BLaER1 (cell line): ENCODE measurements at regions not wholly inside any gene's neighbourhood (a gene's known extent, or its start where the extent isn't known, plus 50 kb on each side); places are given as distances from the start of the nearest gene placed in this dataset.

Source experiments
- H3K27ac ChIP-seq: shearing (Covaris generic); formaldehyde crosslinking; 2 replicates; pipeline ENCODE4 v1.8.1; 2022
- H3K27me3 ChIP-seq: shearing (Covaris generic); formaldehyde crosslinking; 2 replicates; pipeline ENCODE4 v1.8.1; 2022
- H3K36me3 ChIP-seq: shearing (Covaris generic); formaldehyde crosslinking; 2 replicates; pipeline ENCODE4 v1.8.1; 2022
- H3K4me1 ChIP-seq: shearing (Covaris generic); formaldehyde crosslinking; 2 replicates; pipeline ENCODE4 v1.8.1; 2022
- H3K4me2 ChIP-seq: shearing (Covaris generic); formaldehyde crosslinking; 2 replicates; pipeline ENCODE4 v1.8.1; 2022
- H3K4me3 ChIP-seq: shearing (Covaris generic); formaldehyde crosslinking; 2 replicates; pipeline ENCODE4 v1.8.1; 2022
- H3K9ac ChIP-seq: shearing (Covaris generic); formaldehyde crosslinking; 2 replicates; pipeline ENCODE4 v1.8.1; 2022
- H3K9me3 ChIP-seq: shearing (Covaris generic); formaldehyde crosslinking; 2 replicates; pipeline ENCODE4 v1.8.1; 2022
- H4K20me1 ChIP-seq: shearing (Covaris generic); formaldehyde crosslinking; 2 replicates; pipeline ENCODE4 v1.8.1; 2022
- Cebpa-rat ChIP-seq: shearing (Covaris generic); IDR thresholded peaks from 2 replicates; pipeline ENCODE4 v1.8.1; 2022

DNA sequence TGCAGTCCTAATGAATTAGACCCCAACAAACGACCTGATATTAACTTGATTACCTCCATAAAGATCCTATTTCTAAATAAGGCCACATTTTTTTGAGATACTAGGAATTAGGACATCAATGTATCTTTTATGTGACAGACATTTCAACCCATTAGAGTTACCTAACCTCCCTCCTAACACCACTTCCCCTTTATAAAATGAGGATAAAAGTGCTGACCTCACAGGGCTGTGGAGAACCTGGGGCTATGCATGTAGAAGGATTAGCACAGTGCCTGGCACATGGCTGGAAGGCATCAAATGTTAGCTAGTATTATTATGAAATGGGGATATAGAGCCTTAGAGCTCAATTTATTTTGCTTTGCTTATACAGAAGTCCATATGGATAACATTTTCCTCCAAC, 53.5 kb upstream of the LRRN1 start:
- H4K20me1 ChIP-seq: no peaks in the 10 kb centered on the region
- H3K4me1 ChIP-seq: no peaks in the 10 kb centered on the region
- H3K4me2 ChIP-seq: no peak overlapping the region
- TF ChIP-seq Cebpa-rat: no peak
- H3K9ac ChIP-seq: no peak overlapping the region
- no peak overlapping the region for H3K27ac ChIP-seq
- no peaks in the 10 kb centered on the region for H3K27me3 ChIP-seq
- H3K9me3 ChIP-seq: no peaks in the 10 kb centered on the region
- no peaks in the 10 kb centered on the region for H3K36me3 ChIP-seq
- H3K4me3 ChIP-seq: no peak overlapping the region

DNA sequence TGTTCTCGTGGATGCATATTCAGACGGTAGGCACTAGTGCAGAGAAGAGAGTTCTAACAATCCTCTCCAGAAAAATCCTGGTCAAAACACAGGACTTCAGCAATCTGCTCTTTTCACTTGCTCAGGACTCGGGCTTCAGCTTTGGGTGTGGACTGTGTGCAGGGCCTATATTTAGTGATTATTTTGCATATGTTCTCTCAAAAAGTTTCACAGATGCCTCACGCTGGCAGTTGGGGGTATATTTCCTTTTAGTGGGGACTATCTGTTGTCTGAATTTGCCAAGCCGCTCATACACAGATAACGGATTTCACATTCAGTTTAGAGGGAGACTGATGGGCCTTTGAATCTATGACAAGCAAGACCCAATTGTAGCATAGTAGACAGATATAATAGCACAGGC, 54.4 kb upstream of the LRRN1 start:
- Histone ChIP-seq H3K4me2 (no peak overlapping the region), H3K4me1 (no peaks in the 10 kb centered on the region), H3K9ac (no peak overlapping the region), H3K36me3 (no peaks in the 10 kb centered on the region), H4K20me1 (no peaks in the 10 kb centered on the region), H3K9me3 (no peaks in the 10 kb centered on the region), H3K27me3 (no peaks in the 10 kb centered on the region), H3K4me3 (no peak overlapping the region), H3K27ac (no peak overlapping the region)
- no peak for TF ChIP-seq Cebpa-rat

DNA sequence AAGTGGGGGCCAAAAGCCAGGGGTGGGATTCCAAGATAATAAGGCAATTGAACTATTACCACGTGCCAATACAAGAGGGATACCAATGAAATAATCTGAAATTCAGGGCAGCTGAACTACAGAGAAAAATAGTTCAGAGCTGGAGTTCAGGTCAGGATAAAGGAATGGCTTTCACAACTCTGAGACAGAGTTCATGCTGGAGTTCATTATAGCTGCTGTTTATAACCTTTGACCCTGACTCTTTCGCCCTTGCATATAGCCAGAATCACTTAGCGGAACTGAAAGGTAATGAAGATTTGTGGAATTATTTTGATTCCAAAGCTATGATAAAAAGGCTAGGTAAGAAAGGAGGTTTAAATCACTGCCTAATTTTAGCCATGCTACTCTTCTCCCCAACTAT, 55.5 kb upstream of the LRRN1 start:
- TF ChIP-seq Cebpa-rat: no peak
- H3K27ac ChIP-seq: no peak overlapping the region
- H3K27me3 ChIP-seq: no peaks in the 10 kb centered on the region
- H3K4me3 ChIP-seq: no peak overlapping the region
- no peak overlapping the region for H3K9ac ChIP-seq
- H3K4me2 ChIP-seq: no peak overlapping the region
- no peaks in the 10 kb centered on the region for H3K9me3 ChIP-seq
- no peaks in the 10 kb centered on the region for H3K4me1 ChIP-seq
- H4K20me1 ChIP-seq: no peaks in the 10 kb centered on the region
- H3K36me3 ChIP-seq: no peaks in the 10 kb centered on the region

DNA sequence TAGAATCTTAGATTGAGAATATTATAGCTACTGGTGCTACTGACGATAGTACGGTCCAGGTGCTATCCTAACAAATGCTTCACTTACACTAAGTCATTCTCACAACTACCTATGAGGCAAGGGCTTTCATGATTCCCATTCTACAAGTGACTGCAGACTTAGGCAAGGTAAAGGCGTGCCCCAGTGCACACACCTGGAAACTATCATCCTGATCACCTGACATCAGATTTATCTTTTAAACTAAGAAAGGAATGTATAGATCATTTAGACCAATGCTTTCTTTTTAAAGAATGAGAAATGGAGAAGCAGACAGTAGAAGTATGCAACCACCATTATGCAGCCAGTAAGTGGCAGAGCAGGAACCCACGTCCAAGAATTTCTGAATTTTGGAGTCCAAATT, 59.2 kb upstream of the LRRN1 start:
- Histone ChIP-seq H3K4me1 (no peaks in the 10 kb centered on the region), H3K9me3 (no peaks in the 10 kb centered on the region), H3K27ac (no peak overlapping the region), H3K9ac (no peak overlapping the region), H3K36me3 (no peaks in the 10 kb centered on the region), H4K20me1 (no peaks in the 10 kb centered on the region), H3K4me2 (no peak overlapping the region), H3K4me3 (no peak overlapping the region), H3K27me3 (no peaks in the 10 kb centered on the region)
- no peak for TF ChIP-seq Cebpa-rat

DNA sequence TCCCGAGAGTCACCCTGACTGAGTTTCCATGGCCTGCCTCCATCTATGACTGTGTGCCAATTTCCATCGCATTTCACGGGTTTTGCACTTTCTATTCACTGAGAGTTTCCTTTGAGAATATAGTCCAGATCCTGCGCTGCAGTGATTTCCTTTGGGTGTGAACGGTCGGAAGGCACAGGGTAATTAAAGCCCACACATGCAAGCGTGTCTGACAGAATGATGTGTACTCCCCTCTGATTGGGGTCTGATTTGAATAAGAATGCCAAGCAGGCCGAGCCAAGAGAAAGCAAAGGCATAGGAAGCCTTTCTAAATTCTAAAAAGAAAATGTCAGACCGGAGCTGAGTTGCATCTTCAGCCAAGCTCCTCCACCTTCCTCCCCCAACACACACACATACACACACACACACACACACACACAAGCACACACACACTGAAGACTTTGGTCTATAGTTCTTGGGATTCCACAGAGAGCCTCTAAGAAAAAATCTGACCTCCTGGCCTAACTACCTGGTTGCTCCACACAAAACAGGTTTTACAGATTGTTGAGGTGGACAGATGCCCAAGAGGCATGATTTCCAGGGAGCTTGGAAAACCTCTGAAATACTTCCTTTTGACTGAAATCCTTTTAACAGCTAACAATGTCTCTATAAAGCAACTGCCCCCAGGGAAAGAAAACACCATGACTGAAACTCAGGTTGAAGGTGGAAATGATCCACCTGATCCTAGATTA, 59.7 kb upstream of the LRRN1 start:
- no peak overlapping the region for H3K9ac ChIP-seq
- no peaks in the 10 kb centered on the region for H3K4me1 ChIP-seq
- H4K20me1 ChIP-seq: no peaks in the 10 kb centered on the region
- H3K27ac ChIP-seq: no peak overlapping the region
- no peak overlapping the region for H3K4me3 ChIP-seq
- H3K27me3 ChIP-seq: no peaks in the 10 kb centered on the region
- no peak overlapping the region for H3K4me2 ChIP-seq
- H3K36me3 ChIP-seq: no peaks in the 10 kb centered on the region
- no peaks in the 10 kb centered on the region for H3K9me3 ChIP-seq
- TF ChIP-seq Cebpa-rat: no peak

DNA sequence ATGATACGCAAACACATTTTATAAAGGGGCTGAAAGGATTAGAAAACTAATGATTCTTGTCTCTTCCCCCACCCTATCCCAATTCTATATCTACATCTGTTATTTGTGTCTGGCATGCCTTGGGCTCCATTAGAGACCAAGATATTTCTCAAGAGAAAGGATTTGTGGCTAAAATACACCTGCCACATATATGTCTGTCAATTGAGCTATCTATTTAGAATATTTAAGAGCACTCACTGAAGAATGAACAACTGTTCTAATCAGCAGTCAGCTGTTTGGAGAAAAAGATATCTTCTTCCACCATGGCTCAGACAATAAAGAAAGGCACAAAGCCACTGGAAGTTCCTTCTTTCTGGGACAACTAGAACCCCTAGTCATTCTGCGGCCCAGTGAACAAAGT, 61.7 kb upstream of the LRRN1 start:
- Histone ChIP-seq H4K20me1 (no peaks in the 10 kb centered on the region), H3K27me3 (no peaks in the 10 kb centered on the region), H3K4me3 (no peak overlapping the region), H3K9ac (no peak overlapping the region), H3K27ac (no peak overlapping the region), H3K36me3 (no peaks in the 10 kb centered on the region), H3K4me2 (no peak overlapping the region), H3K9me3 (no peaks in the 10 kb centered on the region), H3K4me1 (no peaks in the 10 kb centered on the region)
- TF ChIP-seq Cebpa-rat: no peak

DNA sequence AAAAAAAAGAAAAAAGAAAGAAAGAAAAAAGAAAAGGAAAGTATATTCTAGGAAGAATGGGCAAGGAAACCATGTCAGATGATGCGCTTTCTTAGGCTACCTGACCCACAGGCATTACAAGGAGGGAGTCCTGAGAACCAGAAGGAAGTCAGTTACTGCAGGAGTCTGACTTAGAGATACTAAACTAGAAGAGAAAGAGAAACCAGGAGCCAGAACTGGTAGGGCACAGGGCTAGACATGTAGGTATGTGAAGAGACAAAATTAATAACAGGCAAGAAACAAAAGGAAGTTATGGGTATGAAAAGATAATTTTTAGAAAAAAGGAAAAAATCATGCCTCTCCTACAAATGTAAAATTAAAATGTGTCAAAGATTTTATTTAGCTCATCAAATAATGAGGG, 63.3 kb upstream of the LRRN1 start:
- no peaks in the 10 kb centered on the region for H3K27me3 ChIP-seq
- no peak overlapping the region for H3K4me3 ChIP-seq
- H3K4me1 ChIP-seq: no peaks in the 10 kb centered on the region
- no peak overlapping the region for H3K27ac ChIP-seq
- no peaks in the 10 kb centered on the region for H3K9me3 ChIP-seq
- H3K4me2 ChIP-seq: no peak overlapping the region
- no peak overlapping the region for H3K9ac ChIP-seq
- no peaks in the 10 kb centered on the region for H3K36me3 ChIP-seq
- no peaks in the 10 kb centered on the region for H4K20me1 ChIP-seq
- TF ChIP-seq Cebpa-rat: no peak

DNA sequence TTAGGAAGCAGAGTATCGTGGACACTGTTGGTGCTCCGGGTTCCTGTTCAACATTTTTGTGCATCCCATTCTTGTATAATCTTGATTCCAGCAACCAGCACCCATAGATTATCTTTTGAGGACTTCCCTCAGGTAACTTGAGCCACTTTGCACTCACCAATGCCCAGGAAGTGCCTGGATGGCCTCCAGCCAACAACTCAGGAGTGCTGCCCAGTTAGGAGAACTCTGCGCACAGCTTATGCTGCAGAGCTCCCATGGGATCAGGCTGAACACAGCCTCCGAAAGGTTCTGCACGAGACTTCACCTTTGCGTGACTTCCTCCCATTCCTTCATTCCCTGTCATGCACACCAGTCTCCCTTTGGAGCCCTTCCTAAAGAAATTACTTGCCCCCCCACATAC, 64.3 kb upstream of the LRRN1 start:
- H3K36me3 ChIP-seq: no peaks in the 10 kb centered on the region
- H3K4me3 ChIP-seq: no peak overlapping the region
- no peak overlapping the region for H3K4me2 ChIP-seq
- H3K27ac ChIP-seq: no peak overlapping the region
- H3K9me3 ChIP-seq: no peaks in the 10 kb centered on the region
- no peak for TF ChIP-seq Cebpa-rat
- H4K20me1 ChIP-seq: no peaks in the 10 kb centered on the region
- H3K27me3 ChIP-seq: no peaks in the 10 kb centered on the region
- no peaks in the 10 kb centered on the region for H3K4me1 ChIP-seq
- no peak overlapping the region for H3K9ac ChIP-seq

DNA sequence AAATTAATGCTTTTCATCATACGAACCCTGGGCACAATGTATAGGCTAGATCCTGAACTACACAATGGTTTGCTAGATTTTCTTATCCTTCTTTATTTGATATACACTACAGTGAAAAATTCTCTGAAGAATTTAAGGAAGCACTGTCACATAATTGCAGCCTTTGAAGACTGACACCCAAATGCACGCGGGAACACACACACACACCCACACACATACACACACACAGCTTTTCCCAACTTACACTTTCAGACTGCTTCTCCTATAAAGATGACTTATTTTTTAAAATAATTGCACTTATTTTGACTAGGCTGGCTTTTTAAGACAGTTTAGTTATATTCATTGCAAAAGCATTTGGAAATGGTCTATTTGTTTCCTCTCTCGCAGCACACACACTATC, 70.0 kb upstream of the LRRN1 start:
- Histone ChIP-seq H3K4me3 (no peak overlapping the region), H3K27me3 (no peaks in the 10 kb centered on the region), H3K9ac (no peak overlapping the region), H3K9me3 (no peaks in the 10 kb centered on the region), H3K4me2 (no peak overlapping the region), H4K20me1 (no peaks in the 10 kb centered on the region), H3K36me3 (no peaks in the 10 kb centered on the region), H3K27ac (no peak overlapping the region), H3K4me1 (no peaks in the 10 kb centered on the region)
- TF ChIP-seq Cebpa-rat: no peak

DNA sequence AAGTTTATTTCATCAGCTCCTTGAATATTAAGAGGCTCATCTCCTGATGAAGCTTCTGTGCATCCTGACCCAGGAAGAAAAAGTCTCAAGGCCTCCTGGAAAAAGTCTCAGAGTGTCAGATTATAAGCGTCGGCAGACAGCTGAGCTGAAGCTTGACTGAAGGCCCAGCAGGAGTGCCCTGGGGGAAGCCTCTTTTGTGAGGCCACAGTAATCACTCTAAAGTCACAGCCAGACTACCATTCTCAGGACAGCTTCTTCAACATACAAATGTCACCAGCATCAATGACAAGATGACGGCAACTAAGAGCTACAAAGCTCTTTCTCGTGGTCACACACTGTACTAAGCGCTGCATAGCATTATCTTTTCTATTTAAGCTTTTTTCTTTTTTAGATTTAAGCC, 72.7 kb upstream of the LRRN1 start:
- no peak for TF ChIP-seq Cebpa-rat

DNA sequence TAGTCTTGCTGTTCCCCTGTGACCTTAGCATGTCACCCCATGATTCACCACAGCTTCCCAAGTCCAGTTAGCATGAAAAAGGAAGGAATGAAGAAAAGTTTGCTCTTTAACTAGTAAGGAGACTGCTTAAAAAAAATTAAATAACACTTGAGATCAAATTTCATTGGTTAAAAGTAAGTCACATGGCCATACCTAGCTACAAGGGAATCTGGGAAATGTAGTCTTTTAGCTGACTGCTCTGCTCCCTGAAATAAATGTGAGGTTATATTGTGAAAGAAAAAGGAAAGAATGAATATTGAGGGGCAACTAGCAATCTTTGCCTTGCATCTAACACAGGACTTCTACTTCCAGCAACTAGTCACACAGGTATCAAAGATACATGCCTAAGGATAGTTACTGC, 84.7 kb upstream of the LRRN1 start:
- no peak overlapping the region for H3K4me2 ChIP-seq
- H3K9ac ChIP-seq: no peak overlapping the region
- H3K27me3 ChIP-seq: no peaks in the 10 kb centered on the region
- no peak overlapping the region for H3K27ac ChIP-seq
- no peaks in the 10 kb centered on the region for H3K4me1 ChIP-seq
- no peaks in the 10 kb centered on the region for H3K9me3 ChIP-seq
- no peaks in the 10 kb centered on the region for H3K36me3 ChIP-seq
- TF ChIP-seq Cebpa-rat: no peak
- H4K20me1 ChIP-seq: no peaks in the 10 kb centered on the region
- H3K4me3 ChIP-seq: no peak overlapping the region

More for the DNA sequence above, 72.7 kb upstream of the LRRN1 start:
- Histone ChIP-seq H3K9me3 (no peaks in the 10 kb centered on the region), H3K4me2 (no peak overlapping the region), H3K36me3 (no peaks in the 10 kb centered on the region), H3K4me3 (no peak overlapping the region), H3K27me3 (no peaks in the 10 kb centered on the region), H3K4me1 (no peaks in the 10 kb centered on the region), H3K9ac (no peak overlapping the region), H3K27ac (no peak overlapping the region), H4K20me1 (no peaks in the 10 kb centered on the region)
